Neural cell (in vitro differentiated cells): ENCODE measurements at regions not wholly inside any gene's neighbourhood (a gene's known extent, or its start where the extent isn't known, plus 50 kb on each side); places are given as distances from the start of the nearest gene placed in this dataset.

Experiments used
- H2AFZ ChIP-seq: fragments of 200-600, 300-800 bp; sonication (generic), shearing (Covaris generic); 2 replicates; pipeline ENCODE4 v1.6.0; 2014; ENCODE audit warnings: low read depth, mild to moderate bottlenecking, antibody characterized with exemption, low read length, moderate library complexity
- H3F3A ChIP-seq: fragments of 200-600 bp; shearing (Covaris generic); 2 replicates; pipeline ENCODE4 v1.6.1; 2016; ENCODE audit warnings: mild to moderate bottlenecking, moderate library complexity, mixed read lengths, antibody characterized with exemption, low read length; ENCODE audit not compliant: insufficient read depth, poor library complexity, severe bottlenecking
- H3K27ac ChIP-seq: fragments of 200-600, 300-800 bp; sonication (generic), shearing (Covaris generic); 2 replicates; pipeline ENCODE4 v1.5.1; 2014; ENCODE audit warnings: mild to moderate bottlenecking, low read length, moderate library complexity
- H3K27me3 ChIP-seq: fragments of 300-800, 200-600 bp; sonication (generic), shearing (Covaris generic); 2 replicates; pipeline ENCODE4 v1.6.0; 2014; ENCODE audit warnings: mild to moderate bottlenecking, low read depth, low read length, moderate library complexity; ENCODE audit not compliant: insufficient read depth
- H3K36me3 ChIP-seq: fragments of 300-800, 200-600 bp; sonication (generic), shearing (Covaris generic); 2 replicates; pipeline ENCODE4 v1.5.1; 2014; ENCODE audit warnings: mild to moderate bottlenecking, antibody characterized with exemption, low read length, moderate library complexity; ENCODE audit not compliant: insufficient read depth
- H3K4me2 ChIP-seq: fragments of 300-800, 200-600 bp; sonication (generic), shearing (Covaris generic); 2 replicates; pipeline ENCODE4 v1.6.0; 2014; ENCODE audit warnings: mild to moderate bottlenecking, low read length
- H3K4me3 ChIP-seq: fragments of 300-800, 200-600 bp; sonication (generic), shearing (Covaris generic); 2 replicates; pipeline ENCODE4 v1.5.1; 2014; ENCODE audit warnings: mild to moderate bottlenecking, low read length, moderate library complexity
- H3K79me2 ChIP-seq: fragments of 200-600 bp; shearing (Covaris generic); replicated peaks from 2 replicates; pipeline ENCODE4 v1.6.0; 2014; ENCODE audit warnings: mild to moderate bottlenecking, low read length, moderate library complexity; ENCODE audit not compliant: insufficient read depth
- H3K9ac ChIP-seq: fragments of 300-800, 200-600 bp; sonication (generic), shearing (Covaris generic); 2 replicates; pipeline ENCODE4 v1.6.1; 2016; ENCODE audit warnings: mild to moderate bottlenecking, low read length, mixed read lengths
- H3K9me2 ChIP-seq: fragments of 200-600 bp; shearing (Covaris generic); 2 replicates; pipeline ENCODE4 v1.6.1; 2016; ENCODE audit warnings: mild to moderate bottlenecking, low read length, mixed read lengths; ENCODE audit not compliant: insufficient read depth
- H3K9me3 ChIP-seq: fragments of 200-600, 300-800 bp; sonication (generic), shearing (Covaris generic); 2 replicates; pipeline ENCODE4 v1.6.1; 2016; ENCODE audit warnings: mild to moderate bottlenecking, mixed run types, low read length, moderate library complexity, mixed read lengths
- H4K20me1 ChIP-seq: fragments of 200-600 bp; shearing (Covaris generic); 2 replicates; pipeline ENCODE4 v1.6.1; 2016; ENCODE audit warnings: mild to moderate bottlenecking, mixed run types; ENCODE audit not compliant: insufficient read depth
- EP300 ChIP-seq: fragments of 450-650 bp; conservative IDR thresholded peaks from 2 replicates; pipeline ENCODE4 v1.6.1; 2014; ENCODE audit warnings: antibody characterized with exemption, mild to moderate bottlenecking, moderate library complexity; ENCODE audit not compliant: poor library complexity, severe bottlenecking
- EZH2 ChIP-seq: fragments of 200-600, 300-800 bp; shearing (Covaris generic), sonication (generic); IDR thresholded peaks from 2 replicates; pipeline ENCODE4 v1.6.1; 2014; ENCODE audit warnings: antibody characterized with exemption, low read length, borderline replicate concordance, mild to moderate bottlenecking; ENCODE audit not compliant: insufficient read depth, poor library complexity, severe bottlenecking
- MXI1 ChIP-seq: fragments of 450-650 bp; conservative IDR thresholded peaks from 2 replicates; pipeline ENCODE4 v1.6.1; 2014; ENCODE audit warnings: antibody characterized with exemption, mild to moderate bottlenecking; ENCODE audit not compliant: poor library complexity, severe bottlenecking
- POLR2AphosphoS5 ChIP-seq: IDR thresholded peaks from 2 replicates; pipeline ENCODE4 v1.6.1; 2012
- RAD21 ChIP-seq: fragments of 450-650 bp; conservative IDR thresholded peaks from 2 replicates; pipeline ENCODE4 v1.6.1; 2014; ENCODE audit warnings: antibody characterized with exemption, mild to moderate bottlenecking, moderate library complexity
- SMC3 ChIP-seq: fragments of 450-650 bp; conservative IDR thresholded peaks from 2 replicates; pipeline ENCODE4 v1.6.1; 2014; ENCODE audit warnings: antibody characterized with exemption, mild to moderate bottlenecking, moderate library complexity; ENCODE audit not compliant: poor library complexity
- TAF1 ChIP-seq: IDR thresholded peaks from 2 replicates; pipeline ENCODE4 v1.6.1; 2012; ENCODE audit warnings: low read depth
- TF ChIP-seq, protein P1 (sequence below): IDR thresholded peaks from 2 replicates; pipeline ENCODE4 v1.6.1; 2012; ENCODE audit warnings: borderline replicate concordance
- TF ChIP-seq, protein P2 (sequence below): fragments of 450-650 bp; IDR thresholded peaks from 2 replicates; pipeline ENCODE4 v1.5.1; 2014; ENCODE audit warnings: antibody characterized with exemption, mild to moderate bottlenecking, moderate library complexity; ENCODE audit not compliant: poor library complexity, severe bottlenecking

DNA sequence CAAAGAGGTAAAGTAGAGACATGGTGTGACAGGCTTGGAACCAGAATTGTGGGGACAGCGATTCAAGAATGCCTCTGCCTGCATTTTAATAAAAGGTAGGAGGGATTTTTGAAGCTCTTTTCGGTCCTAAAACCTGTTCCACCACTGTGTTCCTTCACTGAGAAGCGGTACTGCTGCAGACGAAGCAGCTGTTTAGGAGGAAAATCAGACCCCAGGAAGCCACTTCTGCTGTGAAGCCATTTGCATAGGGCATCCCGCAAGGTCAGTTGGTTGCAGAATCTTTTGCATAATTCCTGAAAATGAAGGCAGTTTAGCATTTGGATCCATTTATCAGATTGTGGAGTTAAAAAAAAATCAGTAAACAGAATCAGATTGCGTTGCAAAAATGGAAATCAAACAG, 183.3 kb upstream of the PRKCQ start:
- no peak overlapping the region for H3K9ac ChIP-seq
- no peaks in the 10 kb centered on the region for H3K9me3 ChIP-seq
- no peak overlapping the region for H2AFZ ChIP-seq
- no peaks in the 10 kb centered on the region for H3K27me3 ChIP-seq
- H3F3A ChIP-seq = no peaks in the 10 kb centered on the region
- no peaks in the 10 kb centered on the region for H3K9me2 ChIP-seq
- no peaks in the 10 kb centered on the region for H4K20me1 ChIP-seq
- no peaks in the 10 kb centered on the region for H3K36me3 ChIP-seq
- H3K27ac ChIP-seq = no peak overlapping the region
- H3K4me3 ChIP-seq = no peak overlapping the region
- no peak for TF ChIP-seq TAF1
- no peak for TF ChIP-seq POLR2AphosphoS5
- TF ChIP-seq, protein P1, sequence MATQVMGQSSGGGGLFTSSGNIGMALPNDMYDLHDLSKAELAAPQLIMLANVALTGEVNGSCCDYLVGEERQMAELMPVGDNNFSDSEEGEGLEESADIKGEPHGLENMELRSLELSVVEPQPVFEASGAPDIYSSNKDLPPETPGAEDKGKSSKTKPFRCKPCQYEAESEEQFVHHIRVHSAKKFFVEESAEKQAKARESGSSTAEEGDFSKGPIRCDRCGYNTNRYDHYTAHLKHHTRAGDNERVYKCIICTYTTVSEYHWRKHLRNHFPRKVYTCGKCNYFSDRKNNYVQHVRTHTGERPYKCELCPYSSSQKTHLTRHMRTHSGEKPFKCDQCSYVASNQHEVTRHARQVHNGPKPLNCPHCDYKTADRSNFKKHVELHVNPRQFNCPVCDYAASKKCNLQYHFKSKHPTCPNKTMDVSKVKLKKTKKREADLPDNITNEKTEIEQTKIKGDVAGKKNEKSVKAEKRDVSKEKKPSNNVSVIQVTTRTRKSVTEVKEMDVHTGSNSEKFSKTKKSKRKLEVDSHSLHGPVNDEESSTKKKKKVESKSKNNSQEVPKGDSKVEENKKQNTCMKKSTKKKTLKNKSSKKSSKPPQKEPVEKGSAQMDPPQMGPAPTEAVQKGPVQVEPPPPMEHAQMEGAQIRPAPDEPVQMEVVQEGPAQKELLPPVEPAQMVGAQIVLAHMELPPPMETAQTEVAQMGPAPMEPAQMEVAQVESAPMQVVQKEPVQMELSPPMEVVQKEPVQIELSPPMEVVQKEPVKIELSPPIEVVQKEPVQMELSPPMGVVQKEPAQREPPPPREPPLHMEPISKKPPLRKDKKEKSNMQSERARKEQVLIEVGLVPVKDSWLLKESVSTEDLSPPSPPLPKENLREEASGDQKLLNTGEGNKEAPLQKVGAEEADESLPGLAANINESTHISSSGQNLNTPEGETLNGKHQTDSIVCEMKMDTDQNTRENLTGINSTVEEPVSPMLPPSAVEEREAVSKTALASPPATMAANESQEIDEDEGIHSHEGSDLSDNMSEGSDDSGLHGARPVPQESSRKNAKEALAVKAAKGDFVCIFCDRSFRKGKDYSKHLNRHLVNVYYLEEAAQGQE = no peak
- TF ChIP-seq SMC3 = no peak
- H3K79me2 ChIP-seq = no peaks in the 10 kb centered on the region
- no peak overlapping the region for H3K4me2 ChIP-seq

DNA sequence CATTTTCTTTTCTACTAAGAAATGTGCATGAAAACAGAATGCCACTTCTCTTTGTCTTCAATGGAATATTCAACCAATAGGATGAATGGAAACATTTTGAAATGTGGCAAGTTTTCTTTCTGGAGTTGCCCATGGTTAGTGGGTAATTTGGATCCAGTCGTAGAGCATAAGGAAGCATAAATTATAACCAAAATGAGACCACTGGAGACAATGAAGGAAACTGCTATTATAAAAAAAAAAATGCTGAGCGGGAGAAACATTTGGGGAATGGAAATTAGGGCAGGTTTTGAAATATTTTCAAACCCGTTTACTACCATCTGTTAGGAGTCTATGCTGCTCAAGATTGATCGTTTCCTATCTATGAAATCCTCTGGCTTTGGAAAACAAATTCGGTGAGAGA, 182.9 kb upstream of the PRKCQ start:
- Histone ChIP-seq H3K79me2 (no peaks in the 10 kb centered on the region), H3K9me2 (no peaks in the 10 kb centered on the region), H3K9me3 (no peaks in the 10 kb centered on the region), H4K20me1 (no peaks in the 10 kb centered on the region), H3K36me3 (no peaks in the 10 kb centered on the region), H3K4me3 (no peak overlapping the region), H3F3A (no peaks in the 10 kb centered on the region), H3K4me2 (no peak overlapping the region), H3K27me3 (no peaks in the 10 kb centered on the region), H3K27ac (no peak overlapping the region), H3K9ac (no peak overlapping the region), H2AFZ (no peak overlapping the region)
- TF ChIP-seq, protein P1 = no peak
- TF ChIP-seq MXI1 = no peak
- no peak for TF ChIP-seq EP300
- TF ChIP-seq SMC3 = no peak
- no peak for TF ChIP-seq TAF1
- TF ChIP-seq EZH2 = no peak
- TF ChIP-seq POLR2AphosphoS5 = no peak
- TF ChIP-seq RAD21 = no peak
- TF ChIP-seq, protein P2, sequence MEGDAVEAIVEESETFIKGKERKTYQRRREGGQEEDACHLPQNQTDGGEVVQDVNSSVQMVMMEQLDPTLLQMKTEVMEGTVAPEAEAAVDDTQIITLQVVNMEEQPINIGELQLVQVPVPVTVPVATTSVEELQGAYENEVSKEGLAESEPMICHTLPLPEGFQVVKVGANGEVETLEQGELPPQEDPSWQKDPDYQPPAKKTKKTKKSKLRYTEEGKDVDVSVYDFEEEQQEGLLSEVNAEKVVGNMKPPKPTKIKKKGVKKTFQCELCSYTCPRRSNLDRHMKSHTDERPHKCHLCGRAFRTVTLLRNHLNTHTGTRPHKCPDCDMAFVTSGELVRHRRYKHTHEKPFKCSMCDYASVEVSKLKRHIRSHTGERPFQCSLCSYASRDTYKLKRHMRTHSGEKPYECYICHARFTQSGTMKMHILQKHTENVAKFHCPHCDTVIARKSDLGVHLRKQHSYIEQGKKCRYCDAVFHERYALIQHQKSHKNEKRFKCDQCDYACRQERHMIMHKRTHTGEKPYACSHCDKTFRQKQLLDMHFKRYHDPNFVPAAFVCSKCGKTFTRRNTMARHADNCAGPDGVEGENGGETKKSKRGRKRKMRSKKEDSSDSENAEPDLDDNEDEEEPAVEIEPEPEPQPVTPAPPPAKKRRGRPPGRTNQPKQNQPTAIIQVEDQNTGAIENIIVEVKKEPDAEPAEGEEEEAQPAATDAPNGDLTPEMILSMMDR = no peak
